ENCODE measurements at regions not wholly inside any gene's neighbourhood (a gene's known extent, or its start where the extent isn't known, plus 50 kb on each side); places are given as distances from the start of the nearest gene placed in this dataset.

DNA sequence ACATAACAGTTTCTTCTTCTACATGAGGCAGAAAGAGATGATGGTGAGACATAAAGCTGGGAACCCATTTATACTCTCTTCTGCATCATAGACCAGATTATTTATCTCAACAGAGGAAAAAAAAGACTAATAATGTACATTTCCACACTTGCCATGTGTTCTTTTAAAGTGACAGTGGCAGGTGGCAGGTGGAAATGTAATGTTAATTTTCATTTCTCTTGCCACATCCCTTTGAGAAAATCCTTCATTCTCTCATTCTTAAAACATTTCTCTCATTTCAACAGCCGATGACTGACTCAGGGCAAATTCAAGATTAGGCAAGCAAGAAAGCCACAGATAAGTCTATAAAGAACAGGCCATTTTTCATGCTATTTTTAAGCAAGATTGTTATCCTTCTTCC lies 635.6 kb upstream of the SORCS1 start:
- Histone ChIP-seq H3K27ac (no peak overlapping the region), H3K4me3 (no peak overlapping the region), H3K4me1 (ENCODE audit: control insufficient read depth in 1 of 2, low read depth in 2 of 2) (no peaks in the 10 kb centered on the region), H3K9me3 (no peaks in the 10 kb centered on the region), H3K36me3 (no peaks in the 10 kb centered on the region), H3K27me3 (replicated peaks; ENCODE audit: insufficient read depth) (no peaks in the 10 kb centered on the region)
- no peak for ATAC-seq (ENCODE audit: insufficient number of reproducible peaks, low FRiP score, low read depth)
- no peak for DNase-seq (ENCODE audit: low spot score)
- TF ChIP-seq, protein P1, sequence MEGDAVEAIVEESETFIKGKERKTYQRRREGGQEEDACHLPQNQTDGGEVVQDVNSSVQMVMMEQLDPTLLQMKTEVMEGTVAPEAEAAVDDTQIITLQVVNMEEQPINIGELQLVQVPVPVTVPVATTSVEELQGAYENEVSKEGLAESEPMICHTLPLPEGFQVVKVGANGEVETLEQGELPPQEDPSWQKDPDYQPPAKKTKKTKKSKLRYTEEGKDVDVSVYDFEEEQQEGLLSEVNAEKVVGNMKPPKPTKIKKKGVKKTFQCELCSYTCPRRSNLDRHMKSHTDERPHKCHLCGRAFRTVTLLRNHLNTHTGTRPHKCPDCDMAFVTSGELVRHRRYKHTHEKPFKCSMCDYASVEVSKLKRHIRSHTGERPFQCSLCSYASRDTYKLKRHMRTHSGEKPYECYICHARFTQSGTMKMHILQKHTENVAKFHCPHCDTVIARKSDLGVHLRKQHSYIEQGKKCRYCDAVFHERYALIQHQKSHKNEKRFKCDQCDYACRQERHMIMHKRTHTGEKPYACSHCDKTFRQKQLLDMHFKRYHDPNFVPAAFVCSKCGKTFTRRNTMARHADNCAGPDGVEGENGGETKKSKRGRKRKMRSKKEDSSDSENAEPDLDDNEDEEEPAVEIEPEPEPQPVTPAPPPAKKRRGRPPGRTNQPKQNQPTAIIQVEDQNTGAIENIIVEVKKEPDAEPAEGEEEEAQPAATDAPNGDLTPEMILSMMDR (IDR thresholded peaks at IDR 0.05), result no peak

DNA sequence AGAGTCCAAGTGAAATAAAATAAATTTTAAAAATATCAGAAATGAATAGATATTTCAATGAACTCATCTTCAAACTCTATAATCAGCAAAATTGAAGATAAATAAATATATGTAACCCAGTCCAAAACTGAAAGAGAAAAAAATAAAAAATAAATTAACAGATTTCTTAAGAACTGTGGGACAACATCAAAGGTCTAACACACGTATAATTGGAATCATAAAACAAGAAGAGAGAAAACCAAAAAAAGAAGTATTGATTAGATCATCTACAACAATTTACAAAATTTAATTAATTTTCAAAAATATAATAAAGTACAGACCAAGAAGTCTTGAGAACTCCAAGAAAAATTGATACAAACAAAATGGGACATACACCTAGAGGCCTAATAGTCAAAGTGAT lies 625.8 kb upstream of the SORCS1 start:
- DNase-seq (ENCODE audit: low spot score) (no peak), ATAC-seq (ENCODE audit: insufficient number of reproducible peaks, low FRiP score, low read depth) (no peak)

DNA sequence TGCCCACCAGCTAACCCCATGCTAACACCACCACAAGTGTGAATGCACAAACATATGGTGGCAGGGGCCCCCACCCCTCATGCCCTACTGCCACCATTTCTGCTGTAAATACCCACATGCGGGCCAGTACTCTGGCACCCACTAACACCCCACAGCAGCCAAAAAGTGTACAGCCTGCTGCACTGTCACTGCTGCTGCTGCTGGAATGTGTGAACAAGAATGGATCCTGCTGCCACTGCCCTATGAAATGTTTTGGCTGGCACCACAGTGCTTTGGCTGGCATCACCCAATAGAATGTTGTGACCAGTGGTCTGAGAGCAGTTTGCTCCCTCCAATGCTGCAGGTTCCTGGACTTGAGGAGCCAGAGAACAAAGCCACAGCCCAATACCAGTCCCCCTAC lies 606.6 kb upstream of the SORCS1 start:
- no peak overlapping the region for H3K27ac ChIP-seq
- DNase-seq (ENCODE audit: low spot score), result no peak
- ATAC-seq (ENCODE audit: insufficient number of reproducible peaks, low FRiP score, low read depth), result no peak
- no peaks in the 10 kb centered on the region for H3K27me3 ChIP-seq (replicated peaks; ENCODE audit: insufficient read depth)
- H3K4me3 ChIP-seq, result no peak overlapping the region
- H3K9me3 ChIP-seq, result no peaks in the 10 kb centered on the region
- TF ChIP-seq, protein P1 (IDR thresholded peaks at IDR 0.05), result no peak
- H3K36me3 ChIP-seq, result no peaks in the 10 kb centered on the region
- H3K4me1 ChIP-seq (ENCODE audit: control insufficient read depth in 1 of 2, low read depth in 2 of 2), result no peaks in the 10 kb centered on the region

More for the DNA sequence above, 625.8 kb upstream of the SORCS1 start:
- Histone ChIP-seq H3K9me3 (peaks cover 6% of the 10 kb centered on the region), H3K36me3 (no peaks in the 10 kb centered on the region), H3K27ac (no peak overlapping the region), H3K4me1 (ENCODE audit: control insufficient read depth in 1 of 2, low read depth in 2 of 2) (no peaks in the 10 kb centered on the region), H3K4me3 (no peak overlapping the region), H3K27me3 (replicated peaks; ENCODE audit: insufficient read depth) (no peaks in the 10 kb centered on the region)
- TF ChIP-seq, protein P1 (IDR thresholded peaks at IDR 0.05), result no peak

DNA sequence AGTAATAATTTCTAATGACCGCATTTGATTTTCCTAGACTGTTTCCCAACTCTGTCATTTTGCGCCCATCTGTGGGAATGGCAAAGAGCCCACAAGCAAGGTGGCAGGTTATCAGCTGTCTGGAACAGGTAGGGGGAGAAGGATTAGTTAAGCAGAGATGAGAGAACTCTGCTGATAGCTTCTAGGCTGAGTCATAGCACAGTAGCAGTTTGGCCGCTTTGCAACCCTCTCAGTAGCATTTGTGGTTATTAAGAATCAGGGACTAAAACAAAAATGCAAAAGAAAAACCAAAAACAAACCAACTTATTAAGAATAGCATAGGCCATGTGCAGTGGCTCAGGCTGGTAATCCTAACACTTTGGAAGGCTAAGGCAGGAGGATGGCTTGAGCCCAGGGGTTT lies 602.7 kb upstream of the SORCS1 start:
- TF ChIP-seq, protein P1 (IDR thresholded peaks at IDR 0.05), result no peak
- ATAC-seq (ENCODE audit: insufficient number of reproducible peaks, low FRiP score, low read depth), result no peak
- H3K27me3 ChIP-seq (replicated peaks; ENCODE audit: insufficient read depth), result no peaks in the 10 kb centered on the region

DNA sequence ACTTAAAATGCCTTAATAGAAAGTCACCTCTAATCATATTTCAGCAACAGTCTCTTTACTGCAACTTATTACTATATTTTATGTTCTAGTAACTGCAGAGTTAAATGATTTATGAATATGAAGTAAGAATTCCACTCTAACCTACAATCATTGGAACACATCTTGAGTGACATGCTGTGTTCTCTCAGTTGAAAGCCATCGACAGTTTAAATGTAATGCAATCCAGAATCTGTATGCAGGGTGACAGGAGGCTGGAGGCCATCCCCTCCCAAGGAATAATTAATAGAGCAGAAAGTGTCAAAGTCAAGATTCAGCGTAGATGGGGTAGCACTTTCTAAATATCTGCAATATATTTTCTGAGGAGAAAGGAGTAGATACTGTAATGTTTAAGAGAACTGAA lies 590.3 kb upstream of the SORCS1 start:
- no peak for DNase-seq (ENCODE audit: low spot score)
- no peak for ATAC-seq (ENCODE audit: insufficient number of reproducible peaks, low FRiP score, low read depth)
- TF ChIP-seq, protein P1 (IDR thresholded peaks at IDR 0.05), result no peak
- Histone ChIP-seq H3K4me3 (no peak overlapping the region), H3K9me3 (no peaks in the 10 kb centered on the region), H3K36me3 (no peaks in the 10 kb centered on the region), H3K27me3 (replicated peaks; ENCODE audit: insufficient read depth) (no peaks in the 10 kb centered on the region), H3K4me1 (ENCODE audit: control insufficient read depth in 1 of 2, low read depth in 2 of 2) (no peaks in the 10 kb centered on the region), H3K27ac (no peak overlapping the region)

More for the DNA sequence above, 602.7 kb upstream of the SORCS1 start:
- Histone ChIP-seq H3K36me3 (no peaks in the 10 kb centered on the region), H3K27ac (no peak overlapping the region), H3K4me1 (ENCODE audit: control insufficient read depth in 1 of 2, low read depth in 2 of 2) (no peaks in the 10 kb centered on the region), H3K4me3 (no peak overlapping the region), H3K9me3 (no peaks in the 10 kb centered on the region)
- no peak for DNase-seq (ENCODE audit: low spot score)
